NOMO-1 treated with DMSO at 0.1 percent for 48 hours (cell line): ENCODE measurements at regions not wholly inside any gene's neighbourhood (a gene's known extent, or its start where the extent isn't known, plus 50 kb on each side); places are given as distances from the start of the nearest gene placed in this dataset.

ENCODE experiments used
- DNase-seq: peaks from one replicate; lab custom pipeline; 2025; ENCODE audit not compliant: unreplicated experiment; lab: John Stamatoyannopoulos, UW

- DNase-seq, result no peak
Observed at GRCh38 chr2:38207168-38207567, 131.2 kb upstream of the CYP1B1 start.

- no peak for DNase-seq
Observed at GRCh38 chr2:38203446-38203810, 127.5 kb upstream of the CYP1B1 start.

- no peak for DNase-seq
Observed at GRCh38 chr2:38202713-38203445, 126.9 kb upstream of the CYP1B1 start.

GRCh38 chr2:38201784-38202183, 125.8 kb upstream of the CYP1B1 start:
- DNase-seq, result no peak

GRCh38 chr2:38200598-38200997, 124.6 kb upstream of the CYP1B1 start:
- no peak for DNase-seq

- DNase-seq, result no peak
Observed at GRCh38 chr2:38199127-38199526, 123.2 kb upstream of the CYP1B1 start.

- no peak for DNase-seq
Observed at GRCh38 chr2:38194751-38195150, 118.8 kb upstream of the CYP1B1 start.

- peak; percentile 73 for DNase-seq
Observed at GRCh38 chr2:38192976-38193375, 117.0 kb upstream of the CYP1B1 start.

- DNase-seq, result no peak
Observed at GRCh38 chr2:38192046-38192445, 116.1 kb upstream of the CYP1B1 start.

GRCh38 chr2:38191516-38191915, 115.6 kb upstream of the CYP1B1 start:
- DNase-seq, result no peak

GRCh38 chr2:38190542-38191218, 114.7 kb upstream of the CYP1B1 start:
- DNase-seq, result peak; percentile 64

GRCh38 chr2:38187541-38188011, 111.6 kb upstream of the CYP1B1 start:
- DNase-seq, result no peak

- peak; percentile 70 for DNase-seq
Observed at GRCh38 chr2:38185012-38185491, 109.1 kb upstream of the CYP1B1 start.

GRCh38 chr2:38182492-38183003, 106.6 kb upstream of the CYP1B1 start:
- DNase-seq, result no peak

- no peak for DNase-seq
Observed at GRCh38 chr2:38181806-38182491, 106.0 kb upstream of the CYP1B1 start.

GRCh38 chr2:38180754-38181153, 104.8 kb upstream of the CYP1B1 start:
- DNase-seq, result no peak

- DNase-seq, result peak; percentile 98
Observed at GRCh38 chr2:38178556-38179419, 102.8 kb upstream of the CYP1B1 start.

- peak; percentile 89 for DNase-seq
Observed at GRCh38 chr2:38178119-38178518, 102.2 kb upstream of the CYP1B1 start.

- peak; percentile 59 for DNase-seq
Observed at GRCh38 chr2:38176619-38177021, 100.7 kb upstream of the CYP1B1 start.

GRCh38 chr2:38174646-38175423, 98.9 kb upstream of the CYP1B1 start:
- peak; percentile 95 for DNase-seq
